ENCODE measurements at regions not wholly inside any gene's neighbourhood (a gene's known extent, or its start where the extent isn't known, plus 50 kb on each side); places are given as distances from the start of the nearest gene placed in this dataset.
"Not testable (repeated sequence)": the region's sequence is repeated elsewhere in the genome, so short reads cannot be mapped to it uniquely, and the experiment has no call there.

DNA sequence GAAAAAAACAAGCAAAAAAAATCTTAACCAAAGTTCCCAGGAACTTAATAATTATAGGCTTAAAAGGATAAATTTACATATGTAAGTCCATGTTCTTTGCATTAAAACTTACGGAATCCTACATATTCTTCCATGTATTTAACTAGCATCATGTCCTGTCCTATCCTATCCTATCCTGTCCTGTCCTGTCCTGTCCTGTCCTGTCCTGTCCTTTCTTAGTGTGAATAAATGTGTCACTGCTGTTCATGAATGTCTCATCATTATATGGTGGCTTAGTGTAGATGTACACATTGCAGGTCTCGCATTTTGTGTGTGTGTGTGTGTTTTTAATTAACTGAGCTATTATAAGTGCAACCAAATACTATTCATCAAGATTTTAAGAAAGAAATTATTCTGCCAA, 90.0 kb downstream of the TMEM167A start:
- ATAC-seq (no peak), DNase-seq (no peak)
- Mint-ChIP-seq H3K4me1 (peaks cover 0 to 5% (median 0%) of the 10 kb centered on the region in 7 donors), H3K27me3 (peaks cover 0 to 11% (median 0%) of the 10 kb centered on the region in 5 donors), H3K4me3 (no peak overlapping the region), H3K36me3 (no peaks in the 10 kb centered on the region), H3K9me3 (peaks cover 0 to 3% (median 0%) of the 10 kb centered on the region in 11 donors), H3K27ac (no peak overlapping the region)
- Histone ChIP-seq H3K4me3 (ENCODE audit: low read length) (no peak overlapping the region), H3K9me3 (ENCODE audit: control insufficient read depth in 2 of 3, low read length in 3 of 3) (no peaks in the 10 kb centered on the region), H3K4me1 (ENCODE audit: control insufficient read depth in 2 of 2, insufficient read depth in 2 of 2, low read length in 2 of 2) (no peaks in the 10 kb centered on the region), H3K36me3 (ENCODE audit: control insufficient read depth in 2 of 3, insufficient read depth in 3 of 3, low read length in 3 of 3) (no peaks in the 10 kb centered on the region), H3K27me3 (ENCODE audit: control insufficient read depth in 2 of 2, insufficient read depth in 2 of 2, low read length in 2 of 2) (no peaks in the 10 kb centered on the region), H3K27ac (ENCODE audit: low read depth, low read length) (no peak overlapping the region)
- intact Hi-C loops (cut with micrococcal nuclease), result no loop called here
- CTCF ChIA-PET, result no interaction called here
- POLR2A ChIA-PET, result interaction anchor here (0.7 kb wide), 1 partner anchor 28 kb away, joined by 4 read pairs; no protein-coding TSS in a partner anchor

DNA sequence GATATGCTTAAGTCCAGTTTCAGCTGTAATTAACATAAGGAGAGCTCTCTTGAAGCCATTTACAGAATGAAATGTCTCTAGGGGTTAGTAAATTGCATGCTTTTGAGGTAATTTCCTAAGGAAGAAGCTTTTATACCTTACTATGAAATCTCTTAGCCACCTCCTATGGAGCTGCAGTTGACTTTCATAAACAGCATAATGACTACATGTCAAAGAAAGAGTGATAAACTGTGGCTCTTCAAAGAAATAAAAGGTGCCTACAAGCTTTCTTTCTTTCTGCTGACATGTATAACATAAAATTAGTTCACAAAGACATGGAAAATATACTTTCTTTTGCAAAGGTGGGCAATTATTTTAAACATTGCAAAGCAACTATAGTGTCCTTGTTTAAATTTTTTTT, 90.8 kb downstream of the TMEM167A start:
- H3K9me3 Mint-ChIP-seq, result peaks cover 0 to 3% (median 0%) of the 10 kb centered on the region in 11 donors
- no peaks in the 10 kb centered on the region for H3K4me1 ChIP-seq (ENCODE audit: control insufficient read depth in 2 of 2, insufficient read depth in 2 of 2, low read length in 2 of 2)
- H3K36me3 Mint-ChIP-seq, result no peaks in the 10 kb centered on the region
- intact Hi-C loops (cut with micrococcal nuclease), result no loop called here
- peaks cover 0 to 5% (median 0%) of the 10 kb centered on the region in 7 donors for H3K4me1 Mint-ChIP-seq
- H3K27me3 Mint-ChIP-seq, result peaks cover 0 to 11% (median 5%) of the 10 kb centered on the region in 5 donors
- H3K27me3 ChIP-seq (ENCODE audit: control insufficient read depth in 2 of 2, insufficient read depth in 2 of 2, low read length in 2 of 2), result no peaks in the 10 kb centered on the region
- H3K4me3 Mint-ChIP-seq, result no peak overlapping the region
- H3K36me3 ChIP-seq (ENCODE audit: control insufficient read depth in 2 of 3, insufficient read depth in 3 of 3, low read length in 3 of 3), result no peaks in the 10 kb centered on the region
- no peaks in the 10 kb centered on the region for H3K9me3 ChIP-seq (ENCODE audit: control insufficient read depth in 2 of 3, low read length in 3 of 3)
- DNase-seq, result no peak
- ATAC-seq, result no peak
- H3K27ac ChIP-seq (ENCODE audit: low read depth, low read length), result no peak overlapping the region
- POLR2A ChIA-PET, result interaction anchor here (0.7 kb wide), 1 partner anchor 29 kb away, joined by 4 read pairs; no protein-coding TSS in a partner anchor
- H3K4me3 ChIP-seq (ENCODE audit: low read length), result no peak overlapping the region
- CTCF ChIA-PET, result no interaction called here
- H3K27ac Mint-ChIP-seq, result no peak overlapping the region

DNA sequence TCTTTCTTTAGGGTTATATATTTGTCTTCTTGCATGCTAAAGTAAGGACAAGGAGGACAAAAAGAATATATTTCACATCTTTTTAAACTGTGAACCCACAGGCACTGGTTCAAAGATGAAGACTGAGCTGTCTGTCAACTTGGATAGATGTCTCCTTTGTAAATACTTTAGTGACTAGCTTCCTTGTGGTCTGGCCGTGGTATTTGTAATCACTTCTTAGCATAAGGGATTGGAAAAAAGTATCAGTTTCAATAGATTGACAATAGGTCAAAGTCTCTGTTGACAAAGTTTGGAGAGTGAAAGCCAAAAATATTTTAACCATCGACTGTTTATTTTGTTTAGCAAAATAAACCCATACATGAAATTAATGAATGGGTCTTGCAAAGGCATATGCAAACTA, 91.4 kb downstream of the TMEM167A start:
- no peaks in the 10 kb centered on the region for H3K27me3 ChIP-seq (ENCODE audit: control insufficient read depth in 2 of 2, insufficient read depth in 2 of 2, low read length in 2 of 2)
- Mint-ChIP-seq H3K9me3 (peaks cover 0 to 1% (median 0%) of the 10 kb centered on the region in 11 donors), H3K36me3 (no peaks in the 10 kb centered on the region), H3K4me1 (peaks cover 0 to 5% (median 0%) of the 10 kb centered on the region in 7 donors), H3K27ac (no peak overlapping the region), H3K27me3 (peaks cover 0 to 11% (median 7%) of the 10 kb centered on the region in 5 donors), H3K4me3 (no peak overlapping the region)
- intact Hi-C loops (cut with micrococcal nuclease), result no loop called here
- ATAC-seq (no peak), DNase-seq (no peak)
- no peak overlapping the region for H3K27ac ChIP-seq (ENCODE audit: low read depth, low read length)
- ChIA-PET CTCF (no interaction called here), POLR2A (no interaction called here)
- no peak overlapping the region for H3K4me3 ChIP-seq (ENCODE audit: low read length)
- no peaks in the 10 kb centered on the region for H3K9me3 ChIP-seq (ENCODE audit: control insufficient read depth in 2 of 3, low read length in 3 of 3)
- H3K4me1 ChIP-seq (ENCODE audit: control insufficient read depth in 2 of 2, insufficient read depth in 2 of 2, low read length in 2 of 2), result no peaks in the 10 kb centered on the region
- H3K36me3 ChIP-seq (ENCODE audit: control insufficient read depth in 2 of 3, insufficient read depth in 3 of 3, low read length in 3 of 3), result no peaks in the 10 kb centered on the region

DNA sequence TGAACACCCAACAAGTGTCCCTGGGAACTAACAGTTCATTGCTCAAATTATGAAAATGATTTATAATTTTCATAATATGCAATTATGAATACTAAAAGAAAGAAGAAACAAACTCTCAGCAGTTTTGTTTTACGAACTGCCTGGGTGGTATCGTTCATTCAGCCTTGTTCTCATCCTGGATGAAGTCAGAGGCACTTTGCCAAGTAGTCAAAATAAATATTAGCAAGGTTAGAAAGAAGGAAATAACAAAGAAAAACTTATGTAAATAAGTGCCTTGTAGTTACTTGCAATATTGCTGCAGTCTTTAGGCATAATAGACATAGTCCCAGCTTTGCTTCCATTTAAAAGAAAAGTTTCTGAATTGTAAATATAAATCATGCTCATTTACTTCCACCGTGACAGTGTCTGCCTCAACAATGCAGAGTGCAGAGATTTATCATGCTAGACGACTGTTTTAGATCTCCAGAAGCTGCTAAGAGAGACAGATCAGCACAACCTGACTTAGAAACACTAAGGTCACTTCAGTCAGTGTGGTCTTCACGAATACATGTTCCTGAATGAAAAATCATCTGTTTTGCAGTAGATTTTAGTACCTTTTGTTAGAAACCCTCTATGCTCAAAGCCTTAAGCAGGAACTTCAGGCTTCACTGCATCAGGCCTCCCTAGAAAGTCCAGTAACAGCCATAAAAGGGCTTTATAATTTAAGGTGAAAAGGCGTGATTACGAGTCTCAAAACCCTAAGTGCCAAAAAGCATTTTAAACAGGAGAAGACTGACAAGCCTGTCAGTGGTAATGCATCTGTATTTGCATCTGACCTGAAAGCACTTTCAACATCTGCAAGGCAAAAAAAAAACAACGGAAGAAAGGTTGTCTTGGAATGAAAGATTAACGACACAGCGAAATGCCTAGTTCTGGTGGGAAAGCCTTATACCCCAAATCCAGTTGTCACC, 92.1 kb downstream of the TMEM167A start:
- H3K9me3 Mint-ChIP-seq, result peaks cover 0 to 1% (median 0%) of the 10 kb centered on the region in 11 donors
- no peak for ATAC-seq
- H3K9me3 ChIP-seq (ENCODE audit: control insufficient read depth in 2 of 3, low read length in 3 of 3), result no peaks in the 10 kb centered on the region
- POLR2A ChIA-PET, result no interaction called here
- no peak overlapping the region for H3K27ac Mint-ChIP-seq
- no peaks in the 10 kb centered on the region for H3K4me1 ChIP-seq (ENCODE audit: control insufficient read depth in 2 of 2, insufficient read depth in 2 of 2, low read length in 2 of 2)
- CTCF ChIA-PET, result no interaction called here
- H3K27ac ChIP-seq (ENCODE audit: low read depth, low read length), result no peak overlapping the region
- DNase-seq, result no peak
- peaks cover 0 to 11% (median 6%) of the 10 kb centered on the region in 5 donors for H3K27me3 Mint-ChIP-seq
- H3K4me3 Mint-ChIP-seq, result no peak overlapping the region
- intact Hi-C loops (cut with micrococcal nuclease), result no loop called here
- H3K27me3 ChIP-seq (ENCODE audit: control insufficient read depth in 2 of 2, insufficient read depth in 2 of 2, low read length in 2 of 2), result no peaks in the 10 kb centered on the region
- H3K36me3 Mint-ChIP-seq, result no peaks in the 10 kb centered on the region
- no peak overlapping the region for H3K4me3 ChIP-seq (ENCODE audit: low read length)
- no peaks in the 10 kb centered on the region for H3K36me3 ChIP-seq (ENCODE audit: control insufficient read depth in 2 of 3, insufficient read depth in 3 of 3, low read length in 3 of 3)
- H3K4me1 Mint-ChIP-seq, result peaks cover 0 to 5% (median 0%) of the 10 kb centered on the region in 7 donors

DNA sequence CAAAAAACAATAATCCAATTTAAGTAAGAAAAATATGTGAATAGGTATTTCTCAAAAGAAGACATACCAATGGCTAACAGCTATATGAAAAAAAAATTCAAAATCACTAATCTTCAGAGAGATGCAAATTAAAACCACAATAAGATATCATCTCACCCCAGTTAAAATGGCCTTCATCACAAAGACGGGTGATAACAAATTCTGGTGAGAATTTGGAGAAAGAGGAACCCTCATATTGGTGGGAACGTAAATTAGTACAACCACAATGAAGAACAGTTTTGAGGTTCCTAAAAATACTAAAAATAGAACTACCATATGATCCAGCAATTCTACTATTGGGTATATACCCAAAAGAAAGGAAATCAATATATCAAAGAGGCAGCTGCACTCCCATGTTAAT, 94.3 kb downstream of the TMEM167A start:
- ATAC-seq (no peak), DNase-seq (no peak)
- H3K4me3 Mint-ChIP-seq, result no peak overlapping the region
- no peaks in the 10 kb centered on the region for H3K36me3 ChIP-seq (ENCODE audit: control insufficient read depth in 2 of 3, insufficient read depth in 3 of 3, low read length in 3 of 3)
- no peaks in the 10 kb centered on the region for H3K9me3 ChIP-seq (ENCODE audit: control insufficient read depth in 2 of 3, low read length in 3 of 3)
- H3K4me1 Mint-ChIP-seq, result peaks cover 0 to 5% (median 0%) of the 10 kb centered on the region in 7 donors
- CTCF ChIA-PET, result no interaction called here
- peaks cover 0 to 20% (median 4%) of the 10 kb centered on the region in 5 donors for H3K27me3 Mint-ChIP-seq
- no peak overlapping the region for H3K27ac Mint-ChIP-seq
- H3K36me3 Mint-ChIP-seq, result peaks cover 0 to 7% (median 0%) of the 10 kb centered on the region in 5 donors
- H3K4me3 ChIP-seq (ENCODE audit: low read length), result no peak overlapping the region
- no peak overlapping the region for H3K27ac ChIP-seq (ENCODE audit: low read depth, low read length)
- no peaks in the 10 kb centered on the region for H3K27me3 ChIP-seq (ENCODE audit: control insufficient read depth in 2 of 2, insufficient read depth in 2 of 2, low read length in 2 of 2)
- intact Hi-C loops (cut with micrococcal nuclease), result no loop called here
- H3K9me3 Mint-ChIP-seq, result peaks cover 0 to 7% (median 0%) of the 10 kb centered on the region in 11 donors
- POLR2A ChIA-PET, result no interaction called here
- H3K4me1 ChIP-seq (ENCODE audit: control insufficient read depth in 2 of 2, insufficient read depth in 2 of 2, low read length in 2 of 2), result no peaks in the 10 kb centered on the region

DNA sequence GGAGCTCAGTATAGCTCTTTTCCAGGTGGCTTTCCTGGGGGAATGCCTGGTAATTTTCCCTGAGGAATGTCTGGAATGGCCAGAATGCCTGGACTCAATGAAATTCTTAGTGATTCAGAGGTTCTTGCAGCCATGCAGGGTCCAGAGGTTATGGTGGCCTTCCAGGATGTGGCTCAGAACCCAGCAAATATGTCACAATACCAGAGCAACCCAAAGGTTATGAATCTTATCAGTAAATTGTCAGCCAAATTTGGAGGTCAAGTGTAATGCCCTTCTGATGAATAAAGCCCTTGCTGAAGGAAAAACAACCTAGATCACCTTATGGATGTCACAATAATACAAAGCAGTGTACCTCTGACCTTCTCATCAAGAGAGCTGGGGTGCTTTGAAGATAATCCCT, 100.3 kb downstream of the TMEM167A start:
- Mint-ChIP-seq H3K27me3 (peaks cover 2 to 34% (median 15%) of the 10 kb centered on the region in 5 donors), H3K36me3 (peaks cover 3 to 21% (median 6%) of the 10 kb centered on the region in 5 donors), H3K9me3 (peaks cover 8 to 39% (median 23%) of the 10 kb centered on the region in 11 donors)
- H3K4me1 Mint-ChIP-seq; H3K4me3 Mint-ChIP-seq; intact Hi-C loops (cut with micrococcal nuclease); H3K36me3 ChIP-seq (ENCODE audit: control insufficient read depth in 2 of 3, insufficient read depth in 3 of 3, low read length in 3 of 3); H3K27ac ChIP-seq (ENCODE audit: low read depth, low read length); H3K4me3 ChIP-seq (ENCODE audit: low read length); H3K4me1 ChIP-seq (ENCODE audit: control insufficient read depth in 2 of 2, insufficient read depth in 2 of 2, low read length in 2 of 2); DNase-seq; H3K27me3 ChIP-seq (ENCODE audit: control insufficient read depth in 2 of 2, insufficient read depth in 2 of 2, low read length in 2 of 2); H3K27ac Mint-ChIP-seq; POLR2A ChIA-PET; ATAC-seq; CTCF ChIA-PET: not testable (repeated sequence)
- H3K9me3 ChIP-seq (ENCODE audit: control insufficient read depth in 2 of 3, low read length in 3 of 3), result peaks cover 0 to 21% (median 0%) of the 10 kb centered on the region in 3 experiments
